Hepatocyte (in vitro differentiated cells): ENCODE measurements at regions not wholly inside any gene's neighbourhood (a gene's known extent, or its start where the extent isn't known, plus 50 kb on each side); places are given as distances from the start of the nearest gene placed in this dataset.
A peak's percentile ranks its signal among the peaks of the same experiment; 100 is the strongest.

Source experiments
- DNase-seq: peaks from one replicate; pipeline ENCODE4 v3.0.0-alpha.2; 2016; ENCODE audit warnings: low spot score
- H2AFZ ChIP-seq: fragments of 200-600 bp; sonication (generic); 2 replicates; pipeline ENCODE4 v1.6.0; 2016; ENCODE audit warnings: antibody characterized with exemption, mild to moderate bottlenecking
- H3K27ac ChIP-seq: fragments of 200-600 bp; sonication (generic); 2 replicates; pipeline ENCODE4 v1.5.1; 2016; ENCODE audit warnings: mild to moderate bottlenecking
- H3K27me3 ChIP-seq: fragments of 200-600 bp; sonication (generic); 2 replicates; pipeline ENCODE4 v1.6.1; 2016
- H3K36me3 ChIP-seq: fragments of 200-600 bp; sonication (generic); replicated peaks from 2 replicates; pipeline ENCODE4 v1.5.1; 2016; ENCODE audit warnings: low read depth; ENCODE audit not compliant: insufficient read depth
- H3K4me1 ChIP-seq: fragments of 200-600 bp; sonication (generic); 2 replicates; pipeline ENCODE4 v1.5.1; 2016; ENCODE audit warnings: mild to moderate bottlenecking, moderate library complexity; ENCODE audit not compliant: insufficient read depth
- H3K4me2 ChIP-seq: fragments of 200-600 bp; sonication (generic); 2 replicates; pipeline ENCODE4 v1.6.0; 2016
- H3K4me3 ChIP-seq: fragments of 200-600 bp; sonication (generic); 2 replicates; pipeline ENCODE4 v1.5.1; 2016; ENCODE audit warnings: mild to moderate bottlenecking
- H3K79me2 ChIP-seq: fragments of 200-600 bp; sonication (generic); 2 replicates; pipeline ENCODE4 v1.6.0; 2017; ENCODE audit warnings: mild to moderate bottlenecking
- H3K9me2 ChIP-seq: fragments of 200-600 bp; sonication (generic); replicated peaks from 2 replicates; pipeline ENCODE4 v1.6.0; 2017; ENCODE audit warnings: mild to moderate bottlenecking; ENCODE audit not compliant: insufficient read depth
- H3K9me3 ChIP-seq: fragments of 200-600 bp; sonication (generic); 2 replicates; pipeline ENCODE4 v1.5.1; 2016; ENCODE audit warnings: low read depth, mild to moderate bottlenecking
- H4K20me1 ChIP-seq: fragments of 200-600 bp; sonication (generic); 2 replicates; pipeline ENCODE4 v1.6.0; 2016; ENCODE audit warnings: mild to moderate bottlenecking; ENCODE audit not compliant: insufficient read depth, poor library complexity, severe bottlenecking
- EZH2 ChIP-seq: fragments of 200-600 bp; sonication (generic); IDR thresholded peaks from 2 replicates; pipeline ENCODE4 v1.6.1; 2016; ENCODE audit warnings: antibody characterized with exemption, mild to moderate bottlenecking, borderline replicate concordance
- EZH2phosphoT487 ChIP-seq: fragments of 200-600 bp; sonication (generic); IDR thresholded peaks from one replicate; pipeline ENCODE4 v1.6.1; 2018; ENCODE audit warnings: antibody characterized with exemption, mild to moderate bottlenecking, low read depth, moderate library complexity; ENCODE audit not compliant: unreplicated experiment, severe bottlenecking
- WGBS: methylation state at CpG from one replicate; pipeline ENCODE4 v1.1.6; 2016; ENCODE audit warnings: low lambda C conversion rate; ENCODE audit errors: missing lambda C conversion rate; 5-methylcytosine and 5-hydroxymethylcytosine counted together
- TF ChIP-seq, protein P1 (sequence below): fragments of 200-600 bp; sonication (generic); IDR thresholded peaks from 2 replicates; pipeline ENCODE4 v1.5.1; 2016; ENCODE audit warnings: antibody characterized with exemption, mild to moderate bottlenecking; ENCODE audit not compliant: poor library complexity

DNA sequence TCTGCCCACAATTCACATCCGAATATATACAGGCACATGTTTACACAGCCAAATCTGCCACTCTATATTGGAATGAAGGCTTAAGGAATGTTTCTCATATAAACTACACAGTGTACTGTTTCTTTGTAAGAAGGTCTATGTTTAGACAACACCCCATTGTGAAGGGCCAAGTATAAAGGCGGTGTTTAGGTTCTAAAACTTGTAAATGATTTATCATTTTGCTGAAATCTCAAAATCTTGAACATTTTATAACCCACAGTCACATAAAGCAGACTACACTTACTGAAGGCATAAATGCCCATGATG lies 94.0 kb downstream of the ZNF608 start:
- no peak overlapping the region for H3K4me3 ChIP-seq
- H3K4me1 ChIP-seq = peaks cover 80% of the 10 kb centered on the region
- no peaks in the 10 kb centered on the region for H3K9me2 ChIP-seq
- peak overlapping the region; percentile 81 for H3K27ac ChIP-seq
- H3K79me2 ChIP-seq = peaks cover 41% of the 10 kb centered on the region
- no peaks in the 10 kb centered on the region for H4K20me1 ChIP-seq
- H3K27me3 ChIP-seq = no peaks in the 10 kb centered on the region
- peak overlapping the region; percentile 87 for H3K4me2 ChIP-seq
- DNase-seq = no peak
- no peaks in the 10 kb centered on the region for H3K9me3 ChIP-seq
- WGBS = 16% methylated on average over 2 of the region's 2 CpGs
- no peaks in the 10 kb centered on the region for H3K36me3 ChIP-seq
- no peak for TF ChIP-seq EZH2phosphoT487
- TF ChIP-seq, protein P1, sequence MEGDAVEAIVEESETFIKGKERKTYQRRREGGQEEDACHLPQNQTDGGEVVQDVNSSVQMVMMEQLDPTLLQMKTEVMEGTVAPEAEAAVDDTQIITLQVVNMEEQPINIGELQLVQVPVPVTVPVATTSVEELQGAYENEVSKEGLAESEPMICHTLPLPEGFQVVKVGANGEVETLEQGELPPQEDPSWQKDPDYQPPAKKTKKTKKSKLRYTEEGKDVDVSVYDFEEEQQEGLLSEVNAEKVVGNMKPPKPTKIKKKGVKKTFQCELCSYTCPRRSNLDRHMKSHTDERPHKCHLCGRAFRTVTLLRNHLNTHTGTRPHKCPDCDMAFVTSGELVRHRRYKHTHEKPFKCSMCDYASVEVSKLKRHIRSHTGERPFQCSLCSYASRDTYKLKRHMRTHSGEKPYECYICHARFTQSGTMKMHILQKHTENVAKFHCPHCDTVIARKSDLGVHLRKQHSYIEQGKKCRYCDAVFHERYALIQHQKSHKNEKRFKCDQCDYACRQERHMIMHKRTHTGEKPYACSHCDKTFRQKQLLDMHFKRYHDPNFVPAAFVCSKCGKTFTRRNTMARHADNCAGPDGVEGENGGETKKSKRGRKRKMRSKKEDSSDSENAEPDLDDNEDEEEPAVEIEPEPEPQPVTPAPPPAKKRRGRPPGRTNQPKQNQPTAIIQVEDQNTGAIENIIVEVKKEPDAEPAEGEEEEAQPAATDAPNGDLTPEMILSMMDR = no peak
- no peak for TF ChIP-seq EZH2
- H2AFZ ChIP-seq = no peak overlapping the region

DNA sequence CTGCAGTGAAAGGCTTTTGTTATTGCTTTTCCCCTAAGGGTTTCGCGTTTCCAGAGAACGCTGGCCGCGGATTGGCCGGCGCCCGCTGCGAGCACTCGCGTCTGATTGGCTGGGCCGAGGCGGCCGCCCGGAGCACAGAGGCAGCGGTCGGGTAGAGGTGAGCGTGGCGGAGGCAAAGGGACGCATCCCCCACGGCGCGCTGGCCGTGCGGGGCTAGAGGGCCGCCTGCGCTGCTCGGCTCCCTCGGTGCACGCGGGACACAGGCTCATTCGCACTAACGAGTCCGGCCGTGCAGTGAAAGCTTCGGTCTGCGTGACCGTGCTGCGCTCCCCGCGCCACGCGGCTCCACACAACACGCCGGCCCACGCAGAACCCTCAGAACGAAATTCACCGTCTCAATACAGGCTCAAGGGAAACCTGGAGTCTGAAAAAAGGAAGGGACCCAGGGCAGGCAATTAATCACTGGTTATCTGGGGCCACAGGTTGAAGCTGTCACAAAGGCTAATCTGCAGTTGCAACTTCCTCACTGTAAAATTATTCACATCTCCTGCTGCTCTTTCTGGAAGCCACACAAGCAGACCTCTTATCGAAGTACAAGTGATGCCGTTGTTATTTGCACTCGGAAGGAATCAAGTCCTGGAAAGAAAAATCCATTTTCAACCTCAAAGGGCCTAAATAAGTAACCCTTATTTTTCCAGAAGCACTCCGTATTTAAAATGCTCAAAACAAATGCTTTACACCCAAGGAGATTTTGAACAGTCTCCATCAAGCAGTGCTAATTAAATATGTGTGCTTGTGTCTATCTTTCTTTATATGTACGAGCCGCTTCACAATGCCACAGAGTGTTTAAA lies 94.6 kb downstream of the ZNF608 start:
- peak; percentile 86 for DNase-seq
- H2AFZ ChIP-seq = no peak overlapping the region
- peaks cover 76% of the 10 kb centered on the region for H3K4me1 ChIP-seq
- TF ChIP-seq, protein P1 = no peak
- TF ChIP-seq EZH2phosphoT487 (no peak), EZH2 (no peak)
- H3K36me3 ChIP-seq = no peaks in the 10 kb centered on the region
- H3K27me3 ChIP-seq = no peaks in the 10 kb centered on the region
- peaks cover 41% of the 10 kb centered on the region for H3K79me2 ChIP-seq
- H3K4me2 ChIP-seq = peak overlapping the region; percentile 87
- H4K20me1 ChIP-seq = no peaks in the 10 kb centered on the region
- no peaks in the 10 kb centered on the region for H3K9me2 ChIP-seq
- no peaks in the 10 kb centered on the region for H3K9me3 ChIP-seq
- H3K4me3 ChIP-seq = peak overlapping the region; percentile 0
- WGBS = 3% methylated on average over 53 of the region's 54 CpGs
- H3K27ac ChIP-seq = peak overlapping the region; percentile 81

DNA sequence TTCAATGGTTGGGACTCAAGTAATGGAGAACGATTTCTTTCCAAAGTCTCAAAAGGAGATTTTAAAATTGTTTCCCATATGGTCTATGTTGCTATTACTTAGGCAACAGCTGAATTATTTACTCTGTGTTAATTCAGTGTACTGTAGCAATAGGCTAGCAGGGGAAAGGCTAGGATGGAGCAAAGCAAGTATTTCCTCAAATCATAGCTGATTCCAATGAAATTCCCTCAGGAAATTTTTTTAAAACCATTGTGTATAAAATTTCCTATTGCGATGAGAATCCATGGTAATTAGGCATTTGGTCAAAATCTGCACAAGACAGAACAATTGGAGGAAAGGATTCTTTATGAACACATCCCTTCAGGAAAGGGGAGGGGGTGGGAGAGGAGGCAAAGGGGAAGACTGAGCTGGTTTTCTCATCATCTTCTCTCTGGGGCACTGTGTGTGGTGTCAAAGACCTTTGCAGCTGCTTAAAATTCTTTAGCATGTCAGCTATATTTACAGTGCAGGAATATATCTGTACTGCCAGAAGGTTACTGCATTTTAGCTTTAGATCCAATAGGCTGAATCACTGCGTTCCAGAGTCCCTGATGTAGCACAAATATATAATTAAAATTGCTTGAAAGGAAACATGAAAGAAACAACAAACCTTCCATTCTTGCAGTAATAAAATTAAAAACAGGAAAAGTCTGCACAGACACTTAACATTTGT lies 95.3 kb downstream of the ZNF608 start:
- Histone ChIP-seq H3K9me2 (no peaks in the 10 kb centered on the region), H3K4me3 (peak overlapping the region; percentile 0), H4K20me1 (no peaks in the 10 kb centered on the region), H3K27me3 (no peaks in the 10 kb centered on the region), H3K4me1 (peaks cover 68% of the 10 kb centered on the region), H3K9me3 (no peaks in the 10 kb centered on the region), H3K36me3 (no peaks in the 10 kb centered on the region), H2AFZ (no peak overlapping the region), H3K27ac (peak overlapping the region; percentile 81), H3K79me2 (peaks cover 48% of the 10 kb centered on the region), H3K4me2 (peak overlapping the region; percentile 87)
- 29% methylated on average over 3 of the region's 3 CpGs for WGBS
- TF ChIP-seq, protein P1 = no peak
- TF ChIP-seq EZH2phosphoT487 (no peak), EZH2 (no peak)
- no peak for DNase-seq
